ENCODE measurements at regions not wholly inside any gene's neighbourhood (a gene's known extent, or its start where the extent isn't known, plus 50 kb on each side); places are given as distances from the start of the nearest gene placed in this dataset.

- no peaks in the 10 kb centered on the region for H3K36me3 Mint-ChIP-seq (ENCODE audit: insufficient read depth)
- DNase-seq (no peak), ATAC-seq (no peak)
- no peak overlapping the region for H3K4me3 Mint-ChIP-seq
- no peaks in the 10 kb centered on the region for H3K9me3 Mint-ChIP-seq
- no peaks in the 10 kb centered on the region for H3K4me1 Mint-ChIP-seq (ENCODE audit: low read depth)
- H3K27me3 Mint-ChIP-seq (ENCODE audit: low read depth): no peaks in the 10 kb centered on the region
These were observed 662.9 kb downstream of the PLPP3 start for GRCh38 chr1:55916481-55916880.

- Mint-ChIP-seq H3K9me3 (no peaks in the 10 kb centered on the region), H3K27me3 (ENCODE audit: low read depth) (no peaks in the 10 kb centered on the region), H3K4me3 (no peak overlapping the region), H3K4me1 (ENCODE audit: low read depth) (no peaks in the 10 kb centered on the region), H3K36me3 (ENCODE audit: insufficient read depth) (no peaks in the 10 kb centered on the region)
- ATAC-seq: no peak
- no peak for DNase-seq
These were observed 665.8 kb downstream of the PLPP3 start for GRCh38 chr1:55913565-55913964.

- Mint-ChIP-seq H3K9me3 (no peaks in the 10 kb centered on the region), H3K36me3 (ENCODE audit: insufficient read depth) (no peaks in the 10 kb centered on the region), H3K27me3 (ENCODE audit: low read depth) (no peaks in the 10 kb centered on the region), H3K4me3 (no peak overlapping the region), H3K4me1 (ENCODE audit: low read depth) (no peaks in the 10 kb centered on the region)
- DNase-seq: no peak
- no peak for ATAC-seq
These were observed 666.9 kb downstream of the PLPP3 start for GRCh38 chr1:55912438-55912837.

- Mint-ChIP-seq H3K4me3 (no peak overlapping the region), H3K36me3 (ENCODE audit: insufficient read depth) (no peaks in the 10 kb centered on the region), H3K4me1 (ENCODE audit: low read depth) (no peaks in the 10 kb centered on the region), H3K9me3 (peaks cover 4% of the 10 kb centered on the region), H3K27me3 (ENCODE audit: low read depth) (no peaks in the 10 kb centered on the region)
- ATAC-seq (no peak), DNase-seq (no peak)
These were observed 674.8 kb downstream of the PLPP3 start for GRCh38 chr1:55904541-55904940.

GRCh38 chr1:55898181-55898580 is 681.2 kb downstream of the PLPP3 start:
- Mint-ChIP-seq H3K27me3 (ENCODE audit: low read depth) (no peaks in the 10 kb centered on the region), H3K36me3 (ENCODE audit: insufficient read depth) (no peaks in the 10 kb centered on the region), H3K4me1 (ENCODE audit: low read depth) (no peaks in the 10 kb centered on the region), H3K4me3 (no peak overlapping the region), H3K9me3 (peaks cover 17% of the 10 kb centered on the region)
- DNase-seq: no peak
- no peak for ATAC-seq

GRCh38 chr1:55896210-55896609 is 681.0 kb upstream of the USP24 start:
- no peak for DNase-seq
- no peak for ATAC-seq
- Mint-ChIP-seq H3K4me1 (ENCODE audit: low read depth) (no peaks in the 10 kb centered on the region), H3K36me3 (ENCODE audit: insufficient read depth) (no peaks in the 10 kb centered on the region), H3K4me3 (no peak overlapping the region), H3K27me3 (ENCODE audit: low read depth) (no peaks in the 10 kb centered on the region), H3K9me3 (peaks cover 36% of the 10 kb centered on the region)

GRCh38 chr1:55894521-55894920 is 679.4 kb upstream of the USP24 start:
- Mint-ChIP-seq H3K27me3 (ENCODE audit: low read depth) (no peaks in the 10 kb centered on the region), H3K4me1 (ENCODE audit: low read depth) (no peaks in the 10 kb centered on the region), H3K9me3 (peaks cover 32% of the 10 kb centered on the region), H3K4me3 (no peak overlapping the region), H3K36me3 (ENCODE audit: insufficient read depth) (no peaks in the 10 kb centered on the region)
- ATAC-seq (no peak), DNase-seq (no peak)

GRCh38 chr1:55893155-55893554 is 678.0 kb upstream of the USP24 start:
- ATAC-seq: no peak
- H3K4me1 Mint-ChIP-seq (ENCODE audit: low read depth): no peaks in the 10 kb centered on the region
- H3K4me3 Mint-ChIP-seq: no peak overlapping the region
- H3K36me3 Mint-ChIP-seq (ENCODE audit: insufficient read depth): no peaks in the 10 kb centered on the region
- H3K9me3 Mint-ChIP-seq: peaks cover 32% of the 10 kb centered on the region
- no peak for DNase-seq
- no peaks in the 10 kb centered on the region for H3K27me3 Mint-ChIP-seq (ENCODE audit: low read depth)

- Mint-ChIP-seq H3K4me3 (no peak overlapping the region), H3K9me3 (peaks cover 19% of the 10 kb centered on the region), H3K27me3 (ENCODE audit: low read depth) (no peaks in the 10 kb centered on the region), H3K36me3 (ENCODE audit: insufficient read depth) (no peaks in the 10 kb centered on the region), H3K4me1 (ENCODE audit: low read depth) (no peaks in the 10 kb centered on the region)
- ATAC-seq (no peak), DNase-seq (no peak)
These were observed 673.6 kb upstream of the USP24 start for GRCh38 chr1:55888685-55889317.

GRCh38 chr1:55886856-55887712 is 671.9 kb upstream of the USP24 start:
- H3K4me1 Mint-ChIP-seq (ENCODE audit: low read depth): no peaks in the 10 kb centered on the region
- H3K27me3 Mint-ChIP-seq (ENCODE audit: low read depth): no peaks in the 10 kb centered on the region
- H3K36me3 Mint-ChIP-seq (ENCODE audit: insufficient read depth): no peaks in the 10 kb centered on the region
- no peak overlapping the region for H3K4me3 Mint-ChIP-seq
- DNase-seq: no peak
- peaks cover 8% of the 10 kb centered on the region for H3K9me3 Mint-ChIP-seq
- no peak for ATAC-seq

- Mint-ChIP-seq H3K36me3 (ENCODE audit: insufficient read depth) (no peaks in the 10 kb centered on the region), H3K4me3 (no peak overlapping the region), H3K27me3 (ENCODE audit: low read depth) (no peaks in the 10 kb centered on the region), H3K9me3 (no peaks in the 10 kb centered on the region), H3K4me1 (ENCODE audit: low read depth) (no peaks in the 10 kb centered on the region)
- DNase-seq (no peak), ATAC-seq (no peak)
These were observed 670.5 kb upstream of the USP24 start for GRCh38 chr1:55885619-55886018.

GRCh38 chr1:55882931-55883330 is 667.8 kb upstream of the USP24 start:
- no peaks in the 10 kb centered on the region for H3K4me1 Mint-ChIP-seq (ENCODE audit: low read depth)
- no peaks in the 10 kb centered on the region for H3K27me3 Mint-ChIP-seq (ENCODE audit: low read depth)
- no peak overlapping the region for H3K4me3 Mint-ChIP-seq
- ATAC-seq: no peak
- DNase-seq: no peak
- no peaks in the 10 kb centered on the region for H3K36me3 Mint-ChIP-seq (ENCODE audit: insufficient read depth)
- H3K9me3 Mint-ChIP-seq: no peaks in the 10 kb centered on the region

GRCh38 chr1:55879346-55879745 is 664.2 kb upstream of the USP24 start:
- Mint-ChIP-seq H3K27me3 (ENCODE audit: low read depth) (no peaks in the 10 kb centered on the region), H3K4me1 (ENCODE audit: low read depth) (no peaks in the 10 kb centered on the region), H3K9me3 (no peaks in the 10 kb centered on the region), H3K4me3 (no peak overlapping the region), H3K36me3 (ENCODE audit: insufficient read depth) (no peaks in the 10 kb centered on the region)
- ATAC-seq (no peak), DNase-seq (no peak)

GRCh38 chr1:55877437-55878232 is 662.5 kb upstream of the USP24 start:
- Mint-ChIP-seq H3K36me3 (ENCODE audit: insufficient read depth) (no peaks in the 10 kb centered on the region), H3K4me3 (no peak overlapping the region), H3K9me3 (no peaks in the 10 kb centered on the region), H3K4me1 (ENCODE audit: low read depth) (no peaks in the 10 kb centered on the region), H3K27me3 (ENCODE audit: low read depth) (no peaks in the 10 kb centered on the region)
- DNase-seq (no peak), ATAC-seq (no peak)
